H1 (cell line): ENCODE measurements at regions not wholly inside any gene's neighbourhood (a gene's known extent, or its start where the extent isn't known, plus 50 kb on each side); places are given as distances from the start of the nearest gene placed in this dataset.

Source experiments
- BRCA1 ChIP-seq: IDR thresholded peaks from 2 replicates; pipeline ENCODE4 v1.6.1; 2012; ENCODE audit warnings: low read depth, low read length, improper control_type of control experiment
- EP300 ChIP-seq, 2 experiments: IDR thresholded peaks; 1 replicate in 1 of 2; 2 replicates in 1 of 2; pipeline ENCODE4 v1.6.1; 2011 to 2012; ENCODE audit warnings: low read depth in 2 of 2, low read length in 2 of 2, mild to moderate bottlenecking in 2 of 2, borderline replicate concordance in 1 of 2, inconsistent platforms in 1 of 2, moderate library complexity in 1 of 2
- POLR2AphosphoS5 ChIP-seq: IDR thresholded peaks from 2 replicates; pipeline ENCODE4 v1.6.1; 2011; ENCODE audit warnings: low read depth, low read length
- RNF2 ChIP-seq: fragments of 200-900, 300-1000 bp; sonication (generic); IDR thresholded peaks from 2 replicates; pipeline ENCODE4 v1.7.1; 2016; ENCODE audit warnings: borderline replicate concordance, low read depth, mild to moderate bottlenecking, antibody characterized with exemption, low read length; ENCODE audit not compliant: poor library complexity, severe bottlenecking; ENCODE audit errors: missing control alignments
- TAF1 ChIP-seq: IDR thresholded peaks from 2 replicates; pipeline ENCODE4 v1.6.1; 2011; ENCODE audit warnings: mild to moderate bottlenecking, low read depth, low read length
- TF ChIP-seq, protein P1 (sequence below): fragments of 300-600 bp; sonication (generic); IDR thresholded peaks from 2 replicates; pipeline ENCODE4 v1.7.1; 2012; ENCODE audit warnings: low read length, moderate library complexity, mild to moderate bottlenecking, inconsistent platforms; ENCODE audit not compliant: insufficient replicate concordance
- TF ChIP-seq, protein P2 (sequence below): IDR thresholded peaks from 2 replicates; pipeline ENCODE4 v1.6.1; 2012; ENCODE audit warnings: inconsistent platforms
- TF ChIP-seq, protein P3 (sequence below): IDR thresholded peaks from 2 replicates; pipeline ENCODE4 v1.6.1; 2011; ENCODE audit warnings: low read depth, mild to moderate bottlenecking, low read length; ENCODE audit not compliant: insufficient read depth

DNA sequence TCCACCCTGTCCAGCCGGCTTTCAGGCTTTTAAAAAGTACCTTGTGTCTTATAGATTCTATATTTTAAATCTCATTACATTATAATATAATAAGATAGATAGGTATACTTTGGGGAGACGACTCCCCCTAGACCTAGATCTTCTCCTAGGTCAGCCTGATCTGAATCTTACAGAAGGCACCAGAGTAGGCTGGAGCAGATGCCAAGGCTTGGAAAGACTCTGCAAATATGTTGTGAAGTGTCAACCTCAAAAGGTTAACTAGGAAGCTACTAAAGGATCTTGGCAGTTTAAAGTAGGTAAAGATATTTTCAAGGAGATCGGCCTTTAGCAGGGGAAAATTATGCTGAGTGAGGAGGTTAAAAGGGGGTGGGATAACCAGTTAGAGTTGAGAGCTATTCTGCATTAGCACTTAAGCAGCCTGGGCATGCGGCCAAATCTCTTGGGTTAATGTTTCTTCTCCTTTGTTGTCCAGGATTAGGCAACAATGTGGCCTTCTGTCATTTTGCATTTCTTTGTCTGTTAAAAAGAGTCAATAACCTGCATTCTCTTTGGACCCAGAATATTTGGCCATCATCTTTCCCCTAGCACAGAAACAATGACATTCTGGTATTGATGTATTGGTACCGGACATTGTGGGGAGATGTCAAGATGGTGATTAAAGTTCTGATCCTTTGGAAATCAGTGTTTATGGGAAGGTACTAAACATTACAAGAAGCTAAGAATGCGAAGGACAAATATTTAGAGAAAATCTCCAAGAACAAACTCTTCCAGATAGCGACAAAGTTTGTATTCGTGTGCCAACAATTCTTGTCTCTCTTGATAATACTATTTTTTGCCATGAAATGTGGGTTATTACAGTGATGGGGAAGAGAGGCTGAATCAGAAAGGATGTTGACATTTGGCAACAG is 51.2 kb upstream of the DHX40 start (continued):
- TF ChIP-seq, protein P1, sequence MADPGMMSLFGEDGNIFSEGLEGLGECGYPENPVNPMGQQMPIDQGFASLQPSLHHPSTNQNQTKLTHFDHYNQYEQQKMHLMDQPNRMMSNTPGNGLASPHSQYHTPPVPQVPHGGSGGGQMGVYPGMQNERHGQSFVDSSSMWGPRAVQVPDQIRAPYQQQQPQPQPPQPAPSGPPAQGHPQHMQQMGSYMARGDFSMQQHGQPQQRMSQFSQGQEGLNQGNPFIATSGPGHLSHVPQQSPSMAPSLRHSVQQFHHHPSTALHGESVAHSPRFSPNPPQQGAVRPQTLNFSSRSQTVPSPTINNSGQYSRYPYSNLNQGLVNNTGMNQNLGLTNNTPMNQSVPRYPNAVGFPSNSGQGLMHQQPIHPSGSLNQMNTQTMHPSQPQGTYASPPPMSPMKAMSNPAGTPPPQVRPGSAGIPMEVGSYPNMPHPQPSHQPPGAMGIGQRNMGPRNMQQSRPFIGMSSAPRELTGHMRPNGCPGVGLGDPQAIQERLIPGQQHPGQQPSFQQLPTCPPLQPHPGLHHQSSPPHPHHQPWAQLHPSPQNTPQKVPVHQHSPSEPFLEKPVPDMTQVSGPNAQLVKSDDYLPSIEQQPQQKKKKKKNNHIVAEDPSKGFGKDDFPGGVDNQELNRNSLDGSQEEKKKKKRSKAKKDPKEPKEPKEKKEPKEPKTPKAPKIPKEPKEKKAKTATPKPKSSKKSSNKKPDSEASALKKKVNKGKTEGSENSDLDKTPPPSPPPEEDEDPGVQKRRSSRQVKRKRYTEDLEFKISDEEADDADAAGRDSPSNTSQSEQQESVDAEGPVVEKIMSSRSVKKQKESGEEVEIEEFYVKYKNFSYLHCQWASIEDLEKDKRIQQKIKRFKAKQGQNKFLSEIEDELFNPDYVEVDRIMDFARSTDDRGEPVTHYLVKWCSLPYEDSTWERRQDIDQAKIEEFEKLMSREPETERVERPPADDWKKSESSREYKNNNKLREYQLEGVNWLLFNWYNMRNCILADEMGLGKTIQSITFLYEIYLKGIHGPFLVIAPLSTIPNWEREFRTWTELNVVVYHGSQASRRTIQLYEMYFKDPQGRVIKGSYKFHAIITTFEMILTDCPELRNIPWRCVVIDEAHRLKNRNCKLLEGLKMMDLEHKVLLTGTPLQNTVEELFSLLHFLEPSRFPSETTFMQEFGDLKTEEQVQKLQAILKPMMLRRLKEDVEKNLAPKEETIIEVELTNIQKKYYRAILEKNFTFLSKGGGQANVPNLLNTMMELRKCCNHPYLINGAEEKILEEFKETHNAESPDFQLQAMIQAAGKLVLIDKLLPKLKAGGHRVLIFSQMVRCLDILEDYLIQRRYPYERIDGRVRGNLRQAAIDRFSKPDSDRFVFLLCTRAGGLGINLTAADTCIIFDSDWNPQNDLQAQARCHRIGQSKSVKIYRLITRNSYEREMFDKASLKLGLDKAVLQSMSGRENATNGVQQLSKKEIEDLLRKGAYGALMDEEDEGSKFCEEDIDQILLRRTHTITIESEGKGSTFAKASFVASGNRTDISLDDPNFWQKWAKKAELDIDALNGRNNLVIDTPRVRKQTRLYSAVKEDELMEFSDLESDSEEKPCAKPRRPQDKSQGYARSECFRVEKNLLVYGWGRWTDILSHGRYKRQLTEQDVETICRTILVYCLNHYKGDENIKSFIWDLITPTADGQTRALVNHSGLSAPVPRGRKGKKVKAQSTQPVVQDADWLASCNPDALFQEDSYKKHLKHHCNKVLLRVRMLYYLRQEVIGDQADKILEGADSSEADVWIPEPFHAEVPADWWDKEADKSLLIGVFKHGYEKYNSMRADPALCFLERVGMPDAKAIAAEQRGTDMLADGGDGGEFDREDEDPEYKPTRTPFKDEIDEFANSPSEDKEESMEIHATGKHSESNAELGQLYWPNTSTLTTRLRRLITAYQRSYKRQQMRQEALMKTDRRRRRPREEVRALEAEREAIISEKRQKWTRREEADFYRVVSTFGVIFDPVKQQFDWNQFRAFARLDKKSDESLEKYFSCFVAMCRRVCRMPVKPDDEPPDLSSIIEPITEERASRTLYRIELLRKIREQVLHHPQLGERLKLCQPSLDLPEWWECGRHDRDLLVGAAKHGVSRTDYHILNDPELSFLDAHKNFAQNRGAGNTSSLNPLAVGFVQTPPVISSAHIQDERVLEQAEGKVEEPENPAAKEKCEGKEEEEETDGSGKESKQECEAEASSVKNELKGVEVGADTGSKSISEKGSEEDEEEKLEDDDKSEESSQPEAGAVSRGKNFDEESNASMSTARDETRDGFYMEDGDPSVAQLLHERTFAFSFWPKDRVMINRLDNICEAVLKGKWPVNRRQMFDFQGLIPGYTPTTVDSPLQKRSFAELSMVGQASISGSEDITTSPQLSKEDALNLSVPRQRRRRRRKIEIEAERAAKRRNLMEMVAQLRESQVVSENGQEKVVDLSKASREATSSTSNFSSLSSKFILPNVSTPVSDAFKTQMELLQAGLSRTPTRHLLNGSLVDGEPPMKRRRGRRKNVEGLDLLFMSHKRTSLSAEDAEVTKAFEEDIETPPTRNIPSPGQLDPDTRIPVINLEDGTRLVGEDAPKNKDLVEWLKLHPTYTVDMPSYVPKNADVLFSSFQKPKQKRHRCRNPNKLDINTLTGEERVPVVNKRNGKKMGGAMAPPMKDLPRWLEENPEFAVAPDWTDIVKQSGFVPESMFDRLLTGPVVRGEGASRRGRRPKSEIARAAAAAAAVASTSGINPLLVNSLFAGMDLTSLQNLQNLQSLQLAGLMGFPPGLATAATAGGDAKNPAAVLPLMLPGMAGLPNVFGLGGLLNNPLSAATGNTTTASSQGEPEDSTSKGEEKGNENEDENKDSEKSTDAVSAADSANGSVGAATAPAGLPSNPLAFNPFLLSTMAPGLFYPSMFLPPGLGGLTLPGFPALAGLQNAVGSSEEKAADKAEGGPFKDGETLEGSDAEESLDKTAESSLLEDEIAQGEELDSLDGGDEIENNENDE: no peak
- TF ChIP-seq POLR2AphosphoS5 (no peak), BRCA1 (no peak), TAF1 (no peak), RNF2 (no peak), EP300 (IDR thresholded peaks at IDR 0.05; ENCODE audit: borderline replicate concordance in 1 of 2, low read depth in 2 of 2, low read length in 2 of 2) (no peak)
- TF ChIP-seq, protein P2, sequence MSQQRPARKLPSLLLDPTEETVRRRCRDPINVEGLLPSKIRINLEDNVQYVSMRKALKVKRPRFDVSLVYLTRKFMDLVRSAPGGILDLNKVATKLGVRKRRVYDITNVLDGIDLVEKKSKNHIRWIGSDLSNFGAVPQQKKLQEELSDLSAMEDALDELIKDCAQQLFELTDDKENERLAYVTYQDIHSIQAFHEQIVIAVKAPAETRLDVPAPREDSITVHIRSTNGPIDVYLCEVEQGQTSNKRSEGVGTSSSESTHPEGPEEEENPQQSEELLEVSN: no peak
- TF ChIP-seq, protein P3, sequence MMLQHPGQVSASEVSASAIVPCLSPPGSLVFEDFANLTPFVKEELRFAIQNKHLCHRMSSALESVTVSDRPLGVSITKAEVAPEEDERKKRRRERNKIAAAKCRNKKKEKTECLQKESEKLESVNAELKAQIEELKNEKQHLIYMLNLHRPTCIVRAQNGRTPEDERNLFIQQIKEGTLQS: no peak
